Hepatocyte (in vitro differentiated cells): ENCODE measurements at regions not wholly inside any gene's neighbourhood (a gene's known extent, or its start where the extent isn't known, plus 50 kb on each side); places are given as distances from the start of the nearest gene placed in this dataset.

Source experiments
- CTCF ChIP-seq: fragments of 200-600 bp; sonication (generic); IDR thresholded peaks from 2 replicates; pipeline ENCODE4 v1.5.1; 2016; ENCODE audit warnings: antibody characterized with exemption, mild to moderate bottlenecking; ENCODE audit not compliant: poor library complexity
- EZH2 ChIP-seq: fragments of 200-600 bp; sonication (generic); IDR thresholded peaks from 2 replicates; pipeline ENCODE4 v1.6.1; 2016; ENCODE audit warnings: antibody characterized with exemption, mild to moderate bottlenecking, borderline replicate concordance

GRCh38 chr22:49196046-49196511, 631.6 kb downstream of the BRD1 start:
- TF ChIP-seq EZH2 (no peak), CTCF (no peak)
